ENCODE measurements at regions not wholly inside any gene's neighbourhood (a gene's known extent, or its start where the extent isn't known, plus 50 kb on each side); places are given as distances from the start of the nearest gene placed in this dataset.

DNA sequence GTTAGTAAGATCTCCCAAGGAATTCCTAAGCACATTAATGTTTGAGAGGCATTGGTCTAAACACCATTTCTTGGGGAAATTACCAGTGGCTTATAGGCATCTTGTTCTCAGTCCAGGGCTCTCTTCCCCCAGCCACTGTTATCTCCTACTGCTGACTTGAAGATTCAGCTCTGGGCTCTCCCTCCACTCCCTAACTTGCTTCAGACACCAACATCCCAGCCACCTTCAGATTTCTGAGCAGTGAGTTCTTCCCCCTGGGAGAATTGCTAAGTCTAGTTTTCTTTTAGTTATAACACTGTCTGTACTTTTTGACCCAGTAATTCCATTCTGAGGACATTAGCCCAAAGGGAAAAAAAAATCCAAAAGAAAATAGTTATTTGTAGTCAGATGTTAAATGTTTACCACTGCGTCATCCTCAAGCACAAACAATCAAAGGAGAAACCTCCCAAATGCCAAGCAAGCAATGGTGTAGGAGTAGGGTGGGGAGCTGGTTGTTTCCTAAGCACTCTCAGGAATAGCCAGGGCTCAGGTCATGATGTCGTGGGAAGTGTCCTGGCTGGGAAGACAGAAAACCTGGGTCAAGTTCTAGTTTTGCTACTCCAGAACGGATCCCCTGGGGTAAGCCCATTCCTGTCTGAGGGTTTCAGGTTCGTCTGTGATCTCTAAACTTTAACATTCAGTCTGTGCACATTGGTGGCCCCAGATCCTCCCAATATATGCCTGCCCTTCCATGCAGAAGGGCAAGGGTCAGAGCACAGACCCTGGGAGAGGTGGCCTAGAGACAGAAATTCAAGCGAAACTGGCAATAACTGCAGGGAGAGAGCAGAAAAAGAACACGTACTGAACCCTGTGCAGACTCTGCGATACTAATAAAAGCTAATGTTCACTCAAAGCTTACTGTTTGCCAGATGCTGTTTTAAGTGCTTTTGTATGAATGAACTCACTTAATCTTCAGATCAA lies 191.1 kb upstream of the FGGY start:
- no peak overlapping the region for H3K4me3 ChIP-seq (replicated peaks; ENCODE audit: insufficient read depth, low read length)
- no peaks in the 10 kb centered on the region for H3K27me3 ChIP-seq (ENCODE audit: insufficient read depth, poor library complexity, severe bottlenecking)
- TF ChIP-seq POLR2AphosphoS5 (IDR thresholded peaks at IDR 0.05; ENCODE audit: low read depth) (no peak), GABPA (IDR thresholded peaks at IDR 0.05; ENCODE audit: low read depth) (no peak), REST (IDR thresholded peaks at IDR 0.05; ENCODE audit: insufficient replicate concordance, low read depth) (no peak), CTCF (IDR thresholded peaks at IDR 0.05; ENCODE audit: insufficient read depth, low read length) (no peak), SPI1 (IDR thresholded peaks at IDR 0.05; ENCODE audit: borderline replicate concordance, low read depth) (no peak)
- H3K27ac ChIP-seq (replicated peaks): no peak overlapping the region
- DNase-seq (ENCODE audit: low read depth in 1 of 2, low spot score in 1 of 2): no peak

DNA sequence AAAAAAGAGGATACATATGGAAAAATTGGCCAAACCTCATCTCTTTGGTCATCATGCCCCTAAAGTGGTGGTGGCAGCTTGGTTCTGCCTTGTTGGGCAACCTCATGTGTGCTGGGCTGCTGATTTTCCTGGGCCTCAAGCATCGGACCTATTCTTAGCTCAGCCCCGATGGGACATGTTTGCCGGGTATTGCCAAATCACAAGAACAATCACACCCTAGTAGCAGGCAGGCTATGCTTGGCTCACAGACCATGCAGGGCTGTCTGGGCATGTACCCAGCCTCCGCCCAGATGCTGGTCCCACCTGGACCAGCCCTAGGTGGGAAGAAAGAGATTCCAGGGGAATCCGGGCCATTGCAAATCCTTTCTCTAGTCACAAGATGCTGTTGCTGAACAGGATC lies 189.4 kb upstream of the FGGY start:
- no peaks in the 10 kb centered on the region for H3K27me3 ChIP-seq (ENCODE audit: insufficient read depth, poor library complexity, severe bottlenecking)
- H3K27ac ChIP-seq (replicated peaks): no peak overlapping the region
- no peak for DNase-seq (ENCODE audit: low read depth in 1 of 2, low spot score in 1 of 2)
- TF ChIP-seq GABPA (IDR thresholded peaks at IDR 0.05; ENCODE audit: low read depth) (no peak), REST (IDR thresholded peaks at IDR 0.05; ENCODE audit: insufficient replicate concordance, low read depth) (no peak), SPI1 (IDR thresholded peaks at IDR 0.05; ENCODE audit: borderline replicate concordance, low read depth) (no peak), POLR2AphosphoS5 (IDR thresholded peaks at IDR 0.05; ENCODE audit: low read depth) (no peak), CTCF (IDR thresholded peaks at IDR 0.05; ENCODE audit: insufficient read depth, low read length) (no peak)
- H3K4me3 ChIP-seq (replicated peaks; ENCODE audit: insufficient read depth, low read length): no peak overlapping the region

DNA sequence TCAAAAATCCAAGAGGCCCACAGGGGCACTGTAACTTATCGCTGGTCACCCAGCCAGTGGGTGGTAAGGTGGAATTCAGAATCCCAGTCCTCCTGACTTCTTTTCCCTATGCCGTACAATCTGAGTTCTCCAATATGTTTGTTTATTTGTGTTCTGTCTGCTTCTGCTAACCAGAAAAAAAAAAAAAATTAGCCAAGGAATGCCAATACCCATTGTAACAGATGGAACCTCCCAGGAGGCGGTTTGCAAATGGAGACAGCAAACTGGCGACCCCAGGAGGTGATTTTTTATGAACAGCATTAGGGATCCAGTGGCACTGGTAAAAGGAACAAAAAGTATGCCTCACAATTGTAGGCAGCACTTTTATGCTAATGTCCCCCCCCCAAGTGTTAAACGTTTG lies 189.0 kb upstream of the FGGY start:
- Histone ChIP-seq H3K4me3 (replicated peaks; ENCODE audit: insufficient read depth, low read length) (no peak overlapping the region), H3K27me3 (ENCODE audit: insufficient read depth, poor library complexity, severe bottlenecking) (no peaks in the 10 kb centered on the region), H3K27ac (replicated peaks) (no peak overlapping the region)
- DNase-seq (ENCODE audit: low read depth in 1 of 2, low spot score in 1 of 2): no peak
- no peak for TF ChIP-seq GABPA (IDR thresholded peaks at IDR 0.05; ENCODE audit: low read depth)
- no peak for TF ChIP-seq SPI1 (IDR thresholded peaks at IDR 0.05; ENCODE audit: borderline replicate concordance, low read depth)
- TF ChIP-seq CTCF (IDR thresholded peaks at IDR 0.05; ENCODE audit: insufficient read depth, low read length): no peak
- TF ChIP-seq REST (IDR thresholded peaks at IDR 0.05; ENCODE audit: insufficient replicate concordance, low read depth): no peak
- TF ChIP-seq POLR2AphosphoS5 (IDR thresholded peaks at IDR 0.05; ENCODE audit: low read depth): no peak

Measured in HL-60 (cell line).